Thyroid gland (tissue), 4 donors: ENCODE measurements at regions not wholly inside any gene's neighbourhood (a gene's known extent, or its start where the extent isn't known, plus 50 kb on each side); places are given as distances from the start of the nearest gene placed in this dataset.

ENCODE experiments used
- CTCF ChIP-seq, 6 experiments: fragments of 200-600 bp in 3 of 6; fragments of 450-650 bp in 3 of 6; sonication (generic) in 3 of 6; IDR thresholded peaks; one replicate each; pipeline ENCODE4 v1.5.1; 2016 to 2019; ENCODE audit warnings: antibody characterized with exemption in 6 of 6, mild to moderate bottlenecking in 2 of 6, inconsistent platforms in 1 of 6, moderate library complexity in 1 of 6
- POLR2A ChIP-seq, 2 donors: fragments of 450-650 bp; IDR thresholded peaks; one replicate each; pipeline ENCODE4 v1.6.1; 2017; ENCODE audit warnings: antibody characterized with exemption in 2 of 2, mild to moderate bottlenecking in 2 of 2, moderate library complexity in 1 of 2

DNA sequence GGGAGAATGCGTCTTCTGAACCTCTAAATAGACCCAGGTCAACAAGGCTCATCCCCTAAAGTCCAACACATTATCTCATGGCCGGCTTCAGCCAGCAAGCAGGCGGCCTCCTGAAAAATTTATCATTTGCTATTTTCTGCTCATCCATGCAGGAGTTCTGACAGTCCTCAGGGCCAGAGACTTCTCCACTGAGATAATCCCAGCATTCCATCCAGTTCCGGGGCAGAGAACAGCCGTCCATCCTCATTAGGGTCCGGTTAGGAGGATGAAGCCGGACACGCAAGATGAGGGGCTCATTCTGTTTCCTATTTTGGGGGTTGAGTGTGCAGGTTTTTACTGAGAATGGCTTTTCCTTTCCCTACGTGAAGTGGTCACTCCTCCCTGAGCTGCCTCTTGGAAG lies 258.1 kb downstream of the PREX1 start:
- TF ChIP-seq CTCF (IDR thresholded peaks at IDR 0.05) (no peak), POLR2A (IDR thresholded peaks at IDR 0.05) (no peak)
